22Rv1 (cell line): ENCODE measurements at regions not wholly inside any gene's neighbourhood (a gene's known extent, or its start where the extent isn't known, plus 50 kb on each side); places are given as distances from the start of the nearest gene placed in this dataset.

Experiments used
- CTCF ChIP-seq: fragments of 450-650 bp; IDR thresholded peaks from 2 replicates; pipeline ENCODE4 v1.5.1; 2017; ENCODE audit warnings: mild to moderate bottlenecking
- ZFX ChIP-seq: fragments of 450-650 bp; IDR thresholded peaks from 2 replicates; pipeline ENCODE4 v1.6.1; 2017; ENCODE audit warnings: antibody characterized with exemption, borderline replicate concordance

GRCh38 chr9:99544526-99544925 lies 277.2 kb upstream of the NR4A3 start:
- no peak for TF ChIP-seq CTCF
- no peak for TF ChIP-seq ZFX
